ENCODE measurements at regions not wholly inside any gene's neighbourhood (a gene's known extent, or its start where the extent isn't known, plus 50 kb on each side); places are given as distances from the start of the nearest gene placed in this dataset.
"Not testable (repeated sequence)": the region's sequence is repeated elsewhere in the genome, so short reads cannot be mapped to it uniquely, and the experiment has no call there.

DNA sequence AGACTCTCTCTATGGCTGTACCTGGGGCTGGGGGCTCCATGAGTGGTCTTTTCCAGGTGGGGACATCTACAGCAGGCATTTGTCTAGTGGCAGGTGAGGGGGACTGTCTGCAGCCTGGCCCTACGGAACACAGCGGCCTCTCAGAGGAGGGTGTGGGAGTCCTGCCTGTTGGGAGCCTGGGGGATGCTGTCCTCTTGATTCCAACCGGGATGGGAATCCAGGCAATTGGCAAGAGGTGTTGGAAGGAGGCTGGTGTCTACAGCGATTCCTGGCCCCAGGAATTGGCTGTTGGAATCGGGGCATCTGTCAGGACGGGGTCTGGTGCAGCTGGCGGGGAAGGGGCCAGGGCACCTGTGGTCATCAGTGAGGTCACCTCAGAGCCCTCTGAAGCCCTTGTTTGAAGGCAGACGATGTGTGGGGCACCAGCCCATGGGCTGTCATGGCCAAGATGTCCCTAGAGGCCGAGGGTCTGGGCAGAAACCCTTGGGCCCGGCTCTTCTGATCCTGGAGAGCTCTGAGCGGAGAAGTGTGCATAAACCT, 386.3 kb downstream of the TMEM121 start:
- no peaks in the 10 kb centered on the region for H4K20me1 ChIP-seq (ENCODE audit: insufficient read depth)
- no peaks in the 10 kb centered on the region for H3K27me3 ChIP-seq (replicated peaks; ENCODE audit: insufficient read depth)
- H3K9ac ChIP-seq = no peak overlapping the region
- TF ChIP-seq EZH2 (IDR thresholded peaks at IDR 0.05; ENCODE audit: insufficient read depth, poor library complexity, severe bottlenecking) (no peak), EZH2phosphoT487 (IDR thresholded peaks at IDR 0.05; ENCODE audit: insufficient read depth, low read depth) (no peak)
- 37 to 38% methylated on average over 11 of the region's 11 CpGs for WGBS, 2 experiments (ENCODE audit: low coverage in 1 of 2, low lambda C conversion rate in 2 of 2, missing lambda C conversion rate in 2 of 2)
- no peaks in the 10 kb centered on the region for H3K9me3 ChIP-seq (ENCODE audit: low read depth)
- H3K9me2 ChIP-seq (ENCODE audit: insufficient read depth) = no peaks in the 10 kb centered on the region
- H3K4me3 ChIP-seq = no peak overlapping the region
- no peak overlapping the region for H3K27ac ChIP-seq
- no peak overlapping the region for H2AFZ ChIP-seq
- H3K36me3 ChIP-seq (ENCODE audit: low read depth) = no peaks in the 10 kb centered on the region
- DNase-seq = no peak
- H3F3A ChIP-seq (ENCODE audit: insufficient read depth) = no peaks in the 10 kb centered on the region
- in situ Hi-C loops (cut with MboI) = no loop called here
- no peaks in the 10 kb centered on the region for H3K79me2 ChIP-seq (ENCODE audit: insufficient read depth)
- H3K4me1 ChIP-seq (ENCODE audit: insufficient read depth) = no peaks in the 10 kb centered on the region
- H3K4me2 ChIP-seq (ENCODE audit: unreplicated experiment) = no peak overlapping the region

DNA sequence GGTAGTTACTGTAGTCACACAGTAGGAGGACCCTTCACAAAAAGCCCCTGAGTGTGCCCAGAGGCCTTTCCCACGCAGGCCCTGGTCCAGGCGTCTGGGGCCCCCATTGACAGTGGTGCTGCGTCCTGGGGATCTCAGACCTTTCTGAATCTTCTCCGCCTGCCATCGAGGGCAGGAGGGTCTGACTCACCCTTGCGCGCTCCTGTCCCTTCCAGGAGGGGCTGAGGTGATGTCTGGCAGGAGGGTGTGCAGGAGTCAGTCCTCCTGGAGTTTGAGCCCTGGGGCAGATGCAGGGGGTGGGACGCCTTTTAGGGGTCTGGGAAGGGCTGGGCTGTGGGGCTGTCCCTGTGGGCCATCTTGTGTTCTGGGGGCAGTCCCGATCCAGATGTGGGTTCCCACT, 386.8 kb downstream of the TMEM121 start:
- no peak for DNase-seq
- H3F3A ChIP-seq (ENCODE audit: insufficient read depth) = no peaks in the 10 kb centered on the region
- no peaks in the 10 kb centered on the region for H3K36me3 ChIP-seq (ENCODE audit: low read depth)
- H3K27me3 ChIP-seq (replicated peaks; ENCODE audit: insufficient read depth) = no peaks in the 10 kb centered on the region
- H3K4me3 ChIP-seq = no peak overlapping the region
- no peak overlapping the region for H3K9ac ChIP-seq
- in situ Hi-C loops (cut with MboI) = no loop called here
- TF ChIP-seq EZH2 (IDR thresholded peaks at IDR 0.05; ENCODE audit: insufficient read depth, poor library complexity, severe bottlenecking) = no peak
- TF ChIP-seq EZH2phosphoT487 (IDR thresholded peaks at IDR 0.05; ENCODE audit: insufficient read depth, low read depth) = no peak
- no peaks in the 10 kb centered on the region for H3K9me3 ChIP-seq (ENCODE audit: low read depth)
- no peaks in the 10 kb centered on the region for H3K9me2 ChIP-seq (ENCODE audit: insufficient read depth)
- no peak overlapping the region for H3K27ac ChIP-seq
- H2AFZ ChIP-seq = no peak overlapping the region
- no peaks in the 10 kb centered on the region for H3K79me2 ChIP-seq (ENCODE audit: insufficient read depth)
- WGBS, 2 experiments (ENCODE audit: low coverage in 1 of 2, low lambda C conversion rate in 2 of 2, missing lambda C conversion rate in 2 of 2) = 51 to 53% methylated on average over 9 of the region's 9 CpGs
- no peaks in the 10 kb centered on the region for H4K20me1 ChIP-seq (ENCODE audit: insufficient read depth)
- H3K4me2 ChIP-seq (ENCODE audit: unreplicated experiment) = no peak overlapping the region
- no peaks in the 10 kb centered on the region for H3K4me1 ChIP-seq (ENCODE audit: insufficient read depth)

DNA sequence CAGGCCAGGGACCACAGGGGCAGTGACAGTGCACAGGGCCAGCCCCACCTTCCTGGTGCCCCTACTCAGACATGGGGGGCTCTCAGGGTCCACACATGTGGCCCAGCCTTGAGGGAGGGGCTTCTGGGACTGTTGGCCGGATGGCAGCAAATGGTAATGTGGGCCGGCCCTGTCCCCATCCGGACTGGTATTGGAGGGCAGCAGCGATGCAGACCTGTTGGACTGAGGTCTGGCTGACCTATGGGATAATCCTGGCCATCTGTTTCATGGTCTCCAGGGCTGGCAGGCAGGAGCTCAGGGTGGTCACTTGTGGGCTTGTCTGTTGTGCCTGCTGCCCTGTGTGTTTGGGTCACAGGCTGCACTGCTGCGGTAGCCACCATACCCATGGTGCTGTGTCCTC, 387.5 kb downstream of the TMEM121 start:
- no peak overlapping the region for H2AFZ ChIP-seq
- no peaks in the 10 kb centered on the region for H3K79me2 ChIP-seq (ENCODE audit: insufficient read depth)
- H3K4me2 ChIP-seq (ENCODE audit: unreplicated experiment) = no peak overlapping the region
- H3K4me3 ChIP-seq = no peak overlapping the region
- DNase-seq = no peak
- no peaks in the 10 kb centered on the region for H3K36me3 ChIP-seq (ENCODE audit: low read depth)
- no peak for TF ChIP-seq EZH2phosphoT487 (IDR thresholded peaks at IDR 0.05; ENCODE audit: insufficient read depth, low read depth)
- TF ChIP-seq EZH2 (IDR thresholded peaks at IDR 0.05; ENCODE audit: insufficient read depth, poor library complexity, severe bottlenecking) = no peak
- no peaks in the 10 kb centered on the region for H3K9me3 ChIP-seq (ENCODE audit: low read depth)
- no peaks in the 10 kb centered on the region for H3F3A ChIP-seq (ENCODE audit: insufficient read depth)
- H3K27me3 ChIP-seq (replicated peaks; ENCODE audit: insufficient read depth) = no peaks in the 10 kb centered on the region
- H3K27ac ChIP-seq = no peak overlapping the region
- H3K9ac ChIP-seq = no peak overlapping the region
- no peaks in the 10 kb centered on the region for H3K4me1 ChIP-seq (ENCODE audit: insufficient read depth)
- no peaks in the 10 kb centered on the region for H3K9me2 ChIP-seq (ENCODE audit: insufficient read depth)
- in situ Hi-C loops (cut with MboI) = no loop called here
- 25 to 47% methylated on average over 5 of the region's 5 CpGs for WGBS, 2 experiments (ENCODE audit: low coverage in 1 of 2, low lambda C conversion rate in 2 of 2, missing lambda C conversion rate in 2 of 2)
- H4K20me1 ChIP-seq (ENCODE audit: insufficient read depth) = no peaks in the 10 kb centered on the region

DNA sequence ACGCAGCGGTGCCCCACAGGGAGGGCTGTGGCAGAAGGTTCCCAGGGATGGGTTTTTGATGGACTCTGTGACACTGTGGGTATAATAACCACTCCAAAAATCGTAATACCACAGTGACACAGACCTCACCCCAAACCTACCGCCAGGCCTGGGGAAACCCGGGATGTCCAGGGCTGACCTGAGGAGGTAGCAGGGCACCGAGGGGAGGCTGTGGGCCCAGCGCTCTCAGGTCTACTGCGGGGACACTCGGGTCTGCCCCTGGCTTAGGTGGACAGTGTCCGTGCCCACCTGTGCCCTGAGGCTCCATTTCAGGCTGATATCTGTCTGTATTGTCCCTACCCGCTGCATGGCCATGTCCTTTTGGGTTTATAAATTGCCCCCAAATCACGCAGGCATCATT, 387.9 kb downstream of the TMEM121 start:
- H3K4me3 ChIP-seq; H2AFZ ChIP-seq; H3K4me2 ChIP-seq (ENCODE audit: unreplicated experiment); H3K9me3 ChIP-seq (ENCODE audit: low read depth); H3K36me3 ChIP-seq (ENCODE audit: low read depth); H3K79me2 ChIP-seq (ENCODE audit: insufficient read depth); DNase-seq; H3K4me1 ChIP-seq (ENCODE audit: insufficient read depth); H3K9me2 ChIP-seq (ENCODE audit: insufficient read depth); H3K27me3 ChIP-seq (replicated peaks; ENCODE audit: insufficient read depth); H3F3A ChIP-seq (ENCODE audit: insufficient read depth); in situ Hi-C loops (cut with MboI); H3K27ac ChIP-seq; H4K20me1 ChIP-seq (ENCODE audit: insufficient read depth); H3K9ac ChIP-seq: not testable (repeated sequence)
- WGBS, 2 experiments (ENCODE audit: low coverage in 1 of 2, low lambda C conversion rate in 2 of 2, missing lambda C conversion rate in 2 of 2) = 35 to 36% methylated on average over 12 of the region's 12 CpGs

DNA sequence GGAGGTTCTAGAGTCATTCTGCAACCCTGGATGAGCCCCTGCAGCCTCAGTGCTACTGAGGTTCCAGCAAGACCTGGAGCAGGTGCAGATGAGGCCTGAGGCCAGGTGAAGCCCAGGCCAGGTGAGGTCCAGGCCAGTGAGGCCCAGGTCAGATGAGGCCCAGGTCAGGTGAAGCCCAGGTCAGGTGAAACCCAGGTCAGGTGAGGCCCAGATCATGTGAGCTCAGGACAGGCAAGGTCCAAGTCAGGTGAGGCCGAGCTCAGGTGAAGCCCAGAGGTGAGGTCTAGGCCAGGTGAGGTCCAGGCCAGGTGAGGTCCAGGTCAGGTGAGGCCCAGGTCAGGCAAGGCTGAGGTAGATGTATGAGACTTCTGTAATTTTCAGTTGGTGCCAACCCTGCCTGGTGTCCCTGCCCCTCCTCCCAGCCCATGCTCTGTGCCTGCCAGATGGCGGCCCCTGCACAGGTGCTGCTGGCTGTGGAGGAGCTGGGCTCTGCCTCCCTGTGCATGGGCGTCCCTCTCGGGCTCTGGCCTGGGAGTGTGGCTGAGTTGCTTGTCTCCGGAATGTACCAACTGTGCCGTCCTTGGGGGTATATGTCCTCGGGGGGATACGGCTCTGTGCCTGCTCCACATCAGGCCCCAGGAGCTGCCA, 388.5 kb downstream of the TMEM121 start:
- no peak overlapping the region for H3K27ac ChIP-seq
- 45 to 54% methylated on average over 8 of the region's 8 CpGs for WGBS, 2 experiments (ENCODE audit: low coverage in 1 of 2, low lambda C conversion rate in 2 of 2, missing lambda C conversion rate in 2 of 2)
- no peaks in the 10 kb centered on the region for H3K36me3 ChIP-seq (ENCODE audit: low read depth)
- H2AFZ ChIP-seq = no peak overlapping the region
- H3F3A ChIP-seq (ENCODE audit: insufficient read depth) = no peaks in the 10 kb centered on the region
- no peaks in the 10 kb centered on the region for H3K4me1 ChIP-seq (ENCODE audit: insufficient read depth)
- no peak overlapping the region for H3K4me3 ChIP-seq
- no peaks in the 10 kb centered on the region for H3K27me3 ChIP-seq (replicated peaks; ENCODE audit: insufficient read depth)
- no peaks in the 10 kb centered on the region for H3K79me2 ChIP-seq (ENCODE audit: insufficient read depth)
- in situ Hi-C loops (cut with MboI) = no loop called here
- H3K9me3 ChIP-seq (ENCODE audit: low read depth) = no peaks in the 10 kb centered on the region
- no peak overlapping the region for H3K4me2 ChIP-seq (ENCODE audit: unreplicated experiment)
- no peaks in the 10 kb centered on the region for H3K9me2 ChIP-seq (ENCODE audit: insufficient read depth)
- H4K20me1 ChIP-seq (ENCODE audit: insufficient read depth) = no peaks in the 10 kb centered on the region
- DNase-seq = no peak
- TF ChIP-seq EZH2 (IDR thresholded peaks at IDR 0.05; ENCODE audit: insufficient read depth, poor library complexity, severe bottlenecking) = no peak
- no peak for TF ChIP-seq EZH2phosphoT487 (IDR thresholded peaks at IDR 0.05; ENCODE audit: insufficient read depth, low read depth)
- H3K9ac ChIP-seq = no peak overlapping the region

DNA sequence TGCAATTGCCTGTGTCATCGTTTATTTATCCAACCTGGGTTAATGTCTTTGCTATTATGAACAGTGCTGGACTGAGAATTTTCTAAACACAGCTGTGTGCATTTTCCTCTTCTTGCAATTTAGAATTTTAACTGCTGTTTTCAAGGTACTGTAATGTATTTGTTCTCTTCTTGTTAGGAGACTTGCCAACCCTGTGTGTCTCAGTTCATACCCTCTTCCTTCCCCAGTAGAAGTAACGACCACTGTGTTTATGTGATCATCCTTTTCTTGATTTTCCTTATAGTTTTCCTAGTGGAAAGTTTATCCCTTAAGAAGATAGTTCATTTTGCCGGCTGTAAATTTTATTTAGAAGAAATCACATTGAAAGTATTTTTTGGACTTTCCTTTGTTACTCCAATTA, 389.2 kb downstream of the TMEM121 start:
- H3K27me3 ChIP-seq (replicated peaks; ENCODE audit: insufficient read depth); H3K9me3 ChIP-seq (ENCODE audit: low read depth); H3K4me1 ChIP-seq (ENCODE audit: insufficient read depth); H3K9me2 ChIP-seq (ENCODE audit: insufficient read depth); H3K79me2 ChIP-seq (ENCODE audit: insufficient read depth); H2AFZ ChIP-seq; in situ Hi-C loops (cut with MboI); H3K4me3 ChIP-seq; H3K4me2 ChIP-seq (ENCODE audit: unreplicated experiment); H3K27ac ChIP-seq; H3K9ac ChIP-seq; H3K36me3 ChIP-seq (ENCODE audit: low read depth); DNase-seq; H4K20me1 ChIP-seq (ENCODE audit: insufficient read depth); H3F3A ChIP-seq (ENCODE audit: insufficient read depth): not testable (repeated sequence)
- 16 to 27% methylated on average over 3 of the region's 3 CpGs for WGBS, 2 experiments (ENCODE audit: low coverage in 1 of 2, low lambda C conversion rate in 2 of 2, missing lambda C conversion rate in 2 of 2)
